ENCODE measurements at regions not wholly inside any gene's neighbourhood (a gene's known extent, or its start where the extent isn't known, plus 50 kb on each side); places are given as distances from the start of the nearest gene placed in this dataset.

DNA sequence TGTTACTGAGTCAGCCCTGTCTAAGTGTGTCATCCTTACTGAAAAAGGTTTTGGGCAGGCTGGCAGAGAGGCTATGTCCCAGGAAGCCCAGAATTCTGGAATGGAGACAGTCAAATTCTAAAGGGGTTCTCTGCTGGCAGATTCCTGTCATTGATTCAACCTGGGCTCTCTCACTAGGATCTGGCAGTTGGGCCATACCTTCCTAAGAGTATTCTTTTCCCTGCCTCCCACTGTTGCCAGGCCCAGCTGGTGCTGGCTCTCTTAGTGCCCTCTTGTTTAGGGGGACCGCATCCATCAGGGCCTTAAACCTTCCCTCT, 85.0 kb upstream of the EGLN3 start:
- no peak for DNase-seq

DNA sequence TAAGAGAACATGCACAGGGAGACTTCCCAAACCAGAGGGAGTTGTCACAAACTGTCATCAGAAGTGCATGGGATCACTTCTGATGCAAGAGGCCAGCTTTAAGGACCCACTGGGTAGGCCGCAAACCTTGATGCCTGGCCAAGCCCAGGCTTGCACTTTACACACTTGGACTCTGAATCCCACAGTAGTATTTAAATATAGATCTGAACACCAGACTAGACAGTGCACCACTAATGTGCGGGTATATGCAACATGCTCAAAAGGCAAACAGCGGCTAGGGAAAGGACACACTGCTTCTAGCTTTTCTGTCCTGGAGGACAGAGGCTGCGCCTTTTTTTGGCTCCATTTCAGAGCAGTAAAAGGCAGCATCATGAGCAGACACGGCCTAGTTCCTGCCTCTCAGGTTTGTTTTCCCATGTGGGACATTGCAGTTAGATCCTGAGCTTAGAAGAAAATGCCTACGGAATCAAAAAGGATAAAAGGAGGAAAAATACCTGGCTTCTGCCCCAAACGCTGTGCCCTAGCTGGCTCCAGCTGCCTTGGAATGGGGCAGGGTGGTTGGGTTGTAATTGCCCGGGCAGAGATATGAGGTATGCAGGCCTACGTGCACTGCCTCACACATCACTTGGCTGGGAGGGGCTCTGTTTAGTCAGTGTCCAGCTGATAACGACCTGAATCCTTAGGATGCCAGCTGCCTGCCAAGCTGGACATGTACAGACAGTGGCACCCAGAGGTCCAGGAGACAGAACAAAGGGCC, 84.5 kb upstream of the EGLN3 start:
- DNase-seq = no peak

DNA sequence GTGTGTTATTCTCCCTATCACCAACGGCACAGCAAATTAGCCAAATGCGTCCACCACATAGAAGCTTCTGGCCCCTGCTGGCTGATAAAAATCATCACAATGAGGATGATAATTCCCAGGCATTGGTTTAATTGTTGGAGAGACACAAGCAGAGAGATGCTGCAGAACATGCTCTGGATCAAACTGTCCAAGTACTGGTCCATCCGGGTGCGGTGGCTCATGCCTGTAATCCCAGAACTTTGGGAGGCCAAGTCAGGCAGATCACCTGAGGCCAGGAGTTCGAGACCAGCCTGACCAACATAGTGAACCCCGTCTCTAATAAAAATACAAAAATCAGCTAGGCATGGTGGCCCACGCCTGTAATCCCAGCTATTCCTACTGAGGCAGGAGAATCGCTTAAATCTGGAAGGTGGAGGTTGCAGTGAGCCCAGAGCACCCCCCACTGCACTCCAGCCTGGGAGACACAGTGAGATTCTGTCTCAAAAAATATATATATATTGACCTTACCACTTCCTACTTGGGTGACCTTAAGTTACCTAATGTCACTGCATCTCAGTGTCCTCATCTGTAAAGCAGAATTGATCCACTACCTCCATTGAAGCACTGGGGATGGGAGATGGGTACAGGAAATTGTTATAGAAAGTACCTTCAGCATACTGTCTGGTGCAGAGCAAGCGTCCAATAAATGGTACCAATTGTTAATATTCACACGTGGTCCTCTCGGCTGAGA, 83.7 kb upstream of the EGLN3 start:
- no peak for DNase-seq

DNA sequence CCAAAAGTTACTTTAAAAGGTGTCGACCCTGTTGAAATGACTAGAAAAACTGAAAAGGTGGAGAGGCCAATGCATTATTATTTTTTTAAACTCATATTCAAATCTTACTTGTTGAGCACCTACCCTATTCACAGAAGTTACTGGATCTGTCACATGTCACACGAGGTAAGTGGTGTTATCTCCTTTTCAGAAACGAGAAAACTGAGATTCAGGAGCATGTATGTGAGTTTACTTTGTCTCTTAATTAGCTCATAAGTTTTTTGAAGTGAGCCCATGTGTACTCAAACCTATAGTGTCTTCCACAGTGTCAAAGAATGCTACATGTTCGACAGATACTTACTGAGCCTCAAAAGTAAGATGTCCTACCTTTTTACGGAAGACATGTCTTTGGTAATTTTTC, 81.8 kb upstream of the EGLN3 start:
- DNase-seq = no peak

DNA sequence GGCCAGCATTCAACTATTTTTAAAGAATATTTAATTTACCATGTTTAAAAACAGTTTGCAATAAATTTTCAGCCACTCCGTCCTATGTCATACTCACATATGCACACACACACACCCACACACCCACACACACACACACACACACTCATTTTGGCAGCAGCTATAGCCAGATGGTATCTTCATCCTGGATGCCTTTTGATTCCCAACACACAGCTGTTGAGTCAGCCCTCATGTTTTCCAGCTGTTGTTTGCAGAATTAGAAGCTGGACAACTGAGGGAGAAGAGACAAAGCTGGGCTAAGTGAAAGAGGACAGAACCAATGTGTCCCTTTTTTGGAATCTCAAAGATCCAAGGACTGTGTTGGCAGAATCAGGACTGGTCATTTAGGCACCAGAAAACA, 80.0 kb upstream of the EGLN3 start:
- peak; percentile 96 for DNase-seq

DNA sequence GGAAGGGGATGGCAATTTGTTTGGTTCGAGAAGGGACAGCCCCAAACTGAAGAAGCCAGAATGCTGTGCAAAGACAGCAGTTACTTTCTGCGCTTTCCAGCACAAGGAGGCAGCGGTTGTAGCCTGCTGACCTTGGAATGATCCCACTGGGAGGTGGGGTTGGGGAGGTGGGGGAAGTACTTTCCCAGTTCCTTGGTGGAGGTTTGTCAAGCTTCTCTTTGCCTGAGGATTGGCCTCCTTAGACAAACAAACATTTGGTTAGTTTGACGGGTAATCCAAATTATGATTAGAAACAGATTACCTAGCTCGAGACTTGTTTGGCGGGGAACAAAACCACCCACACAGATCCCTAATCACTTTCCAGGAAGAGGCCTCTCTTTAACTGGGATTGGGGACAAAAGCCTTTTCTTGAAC, 79.1 kb upstream of the EGLN3 start:
- DNase-seq = no peak

DNA sequence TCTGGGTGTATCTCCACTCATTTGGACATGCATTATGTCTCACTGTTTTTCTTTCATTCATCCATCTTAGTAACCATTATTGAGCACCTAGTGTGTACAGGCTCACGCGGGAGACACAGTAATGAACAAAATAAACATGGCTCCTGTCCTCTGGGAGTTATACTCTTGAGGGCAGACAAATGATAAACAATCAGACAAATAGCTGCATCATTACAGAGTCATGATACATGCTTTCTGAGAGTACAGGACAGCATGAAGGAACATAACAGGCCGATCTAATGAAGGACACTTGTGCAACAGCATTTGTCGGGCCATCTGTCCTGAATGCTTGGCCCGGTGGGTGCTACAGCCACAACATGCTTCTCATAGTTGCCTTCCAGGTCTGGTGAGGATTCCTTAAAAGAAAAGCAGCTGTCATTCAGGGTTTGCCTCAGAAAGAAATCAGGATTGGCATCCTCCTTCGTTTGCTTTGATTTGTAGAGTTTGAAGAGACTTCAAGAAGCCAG, 77.2 kb upstream of the EGLN3 start:
- DNase-seq = no peak

DNA sequence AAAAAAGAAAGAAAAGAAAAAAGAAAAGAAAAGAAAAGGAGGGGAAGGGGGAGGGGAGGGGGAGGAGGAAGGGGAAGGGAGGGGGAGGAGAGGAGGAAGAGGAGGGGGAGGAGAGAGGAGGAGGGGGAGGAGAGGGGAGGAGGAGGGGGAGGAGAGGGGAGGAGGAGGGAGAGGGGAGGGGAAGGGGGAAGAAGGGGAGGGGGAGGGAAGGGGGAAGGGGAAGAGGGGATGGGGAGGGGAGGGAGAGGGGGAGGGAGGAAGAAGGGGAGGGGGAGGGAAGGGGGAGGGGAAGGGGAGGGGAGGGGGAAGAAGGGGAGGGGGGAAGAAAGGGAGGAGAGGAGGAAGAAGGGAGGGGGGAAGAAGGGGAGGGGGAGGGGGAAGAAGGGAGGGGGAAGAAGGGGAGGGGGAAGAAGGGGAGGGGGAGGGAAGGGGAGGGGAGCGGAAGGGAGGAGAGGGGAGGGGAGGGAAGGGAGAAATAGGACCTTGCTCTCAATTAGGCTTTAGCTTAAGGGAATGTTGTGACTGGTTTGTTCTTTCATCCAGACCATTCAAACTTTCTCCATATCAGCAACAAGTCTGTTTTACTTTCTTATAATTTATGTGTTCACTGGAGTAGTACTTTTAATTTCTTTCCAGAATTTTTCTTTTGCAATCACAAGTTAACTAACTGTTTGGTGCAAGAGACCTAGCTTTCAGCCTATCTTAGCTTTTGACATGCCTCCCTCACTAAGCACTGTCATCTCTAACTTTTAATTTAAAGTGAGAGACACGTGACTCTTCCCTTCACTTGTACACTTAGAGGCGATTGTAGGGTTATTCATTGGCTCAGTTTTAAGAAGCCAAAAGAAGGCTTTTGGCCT, 76.5 kb upstream of the EGLN3 start:
- no peak for DNase-seq

DNA sequence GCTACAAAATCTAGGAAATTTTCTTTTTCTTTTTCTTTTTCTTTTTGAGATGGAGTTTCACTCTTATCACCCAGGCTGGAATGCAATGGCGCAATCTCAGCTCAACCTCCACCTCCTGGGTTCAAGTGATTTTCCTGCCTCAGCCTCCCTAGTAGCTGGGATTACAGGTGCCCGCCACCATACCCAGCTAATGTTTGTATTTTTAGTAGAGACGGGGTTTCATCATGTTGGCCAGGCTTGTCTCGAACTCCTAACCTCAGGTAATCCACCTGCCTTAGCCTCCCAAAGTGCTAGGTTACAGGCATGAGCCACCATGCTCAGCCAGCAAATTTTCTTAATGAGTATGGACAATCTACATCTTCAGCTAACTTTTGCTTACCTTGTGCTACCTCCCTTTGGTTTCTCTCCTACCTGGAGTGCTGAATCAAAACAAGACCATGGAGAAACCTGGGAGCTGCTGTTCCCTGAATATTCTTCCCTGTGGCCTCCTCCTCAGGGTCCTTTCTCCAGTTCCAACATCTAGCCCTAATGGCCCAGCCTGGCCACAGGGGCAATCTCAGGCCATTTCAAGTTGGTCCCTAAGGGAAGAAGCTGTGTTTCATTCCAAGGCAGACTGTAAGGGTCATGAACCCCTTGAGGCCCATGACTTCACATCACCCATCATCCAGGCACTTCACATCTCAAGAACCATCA, 74.6 kb upstream of the EGLN3 start:
- no peak for DNase-seq

DNA sequence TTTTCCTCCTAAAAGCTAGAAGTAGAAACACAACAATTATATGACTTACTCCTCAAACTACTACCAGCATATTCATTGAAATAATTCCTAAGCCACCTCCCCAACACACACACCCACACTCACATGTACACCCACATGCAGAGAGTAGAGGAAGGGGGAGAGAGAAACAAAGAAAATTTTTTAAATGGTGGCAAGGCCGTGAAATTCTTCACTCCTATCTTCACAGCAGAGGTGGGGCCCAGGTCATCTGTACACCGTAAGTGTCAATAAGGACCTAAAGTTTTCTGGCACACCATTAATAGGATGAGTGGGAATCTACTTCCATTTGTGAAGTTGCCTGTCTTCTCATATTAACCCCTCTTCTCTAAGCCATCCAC, 73.9 kb upstream of the EGLN3 start:
- DNase-seq = no peak

DNA sequence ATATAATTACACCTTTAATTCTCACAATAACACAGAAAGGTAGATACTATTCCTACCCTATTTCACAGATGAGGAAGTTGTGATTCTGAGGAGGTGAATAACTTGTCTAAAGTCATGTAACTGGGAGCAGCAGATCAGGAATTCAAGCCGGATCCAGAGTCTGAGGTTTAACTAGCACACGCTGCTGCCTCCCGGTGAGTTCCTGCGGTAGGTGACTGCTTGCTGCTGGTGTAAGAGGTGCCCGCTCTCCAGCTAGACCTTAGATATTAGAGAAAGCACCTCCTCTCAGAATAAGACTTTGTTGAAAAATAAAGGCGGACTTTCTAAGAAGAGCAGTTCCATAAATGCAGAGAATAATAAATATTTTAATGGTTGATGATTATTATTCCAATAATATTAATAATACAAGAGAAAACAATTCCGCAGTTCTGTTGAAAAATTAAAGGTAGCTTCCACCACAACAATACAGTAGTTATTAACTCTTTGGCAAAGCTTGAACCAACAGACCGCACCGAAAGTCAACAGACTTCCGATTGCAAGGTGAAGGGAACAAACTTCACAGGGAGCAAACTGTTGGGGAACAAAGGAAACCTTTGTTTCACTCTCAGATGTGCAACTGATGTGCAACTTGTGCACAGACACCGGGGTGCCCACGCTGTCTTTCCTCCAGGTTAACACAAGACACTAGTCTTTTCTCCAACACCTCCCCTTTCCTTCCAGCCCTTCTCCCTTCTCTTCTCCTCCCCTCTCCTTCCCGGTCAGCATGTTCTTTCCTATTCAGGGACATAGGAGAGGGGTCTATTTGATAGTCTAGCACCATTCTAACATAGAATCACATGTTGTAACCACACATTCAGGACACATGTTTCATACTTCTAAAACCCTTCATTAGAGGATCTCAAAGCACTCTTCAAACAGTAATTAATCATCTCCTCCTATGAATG, 73.2 kb upstream of the EGLN3 start:
- no peak for DNase-seq

DNA sequence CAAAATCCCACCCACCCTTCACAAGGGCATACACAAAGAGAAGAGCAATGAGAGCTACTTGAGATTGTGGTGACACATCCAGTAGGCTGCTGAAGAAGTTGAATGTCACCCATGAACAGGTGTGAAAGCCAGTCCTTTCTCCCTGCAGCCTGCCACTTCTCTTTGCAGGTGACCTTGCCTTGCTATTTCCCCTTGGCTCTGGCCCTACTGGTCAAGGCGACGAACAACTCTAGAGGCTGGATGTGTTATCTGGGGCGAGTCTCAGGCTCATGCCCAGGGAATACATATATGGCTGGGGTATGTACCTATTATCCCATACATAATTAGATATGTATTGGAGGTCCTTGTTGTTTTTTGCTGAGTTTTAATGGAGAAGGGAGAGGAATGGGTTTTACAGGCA, 70.2 kb upstream of the EGLN3 start:
- no peak for DNase-seq

DNA sequence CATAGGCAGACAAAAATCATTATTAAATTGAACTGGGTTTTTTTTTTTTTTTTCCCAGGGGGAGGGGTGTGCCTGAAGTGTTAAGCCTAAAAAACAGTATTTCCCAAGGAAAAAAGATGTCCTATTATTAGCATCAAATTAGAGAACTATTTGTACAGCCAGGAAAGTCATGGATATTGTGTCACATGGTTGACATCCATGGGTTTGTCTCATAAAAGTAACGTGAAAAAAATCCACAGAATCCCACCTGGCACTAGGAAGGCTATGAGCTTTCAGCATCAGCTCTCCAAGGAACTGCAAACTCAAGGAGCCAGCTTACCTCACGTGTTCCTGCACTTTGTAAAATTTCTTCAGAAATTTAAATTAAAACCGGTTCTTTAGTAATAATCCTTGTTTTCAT, 69.1 kb upstream of the EGLN3 start:
- DNase-seq = no peak

DNA sequence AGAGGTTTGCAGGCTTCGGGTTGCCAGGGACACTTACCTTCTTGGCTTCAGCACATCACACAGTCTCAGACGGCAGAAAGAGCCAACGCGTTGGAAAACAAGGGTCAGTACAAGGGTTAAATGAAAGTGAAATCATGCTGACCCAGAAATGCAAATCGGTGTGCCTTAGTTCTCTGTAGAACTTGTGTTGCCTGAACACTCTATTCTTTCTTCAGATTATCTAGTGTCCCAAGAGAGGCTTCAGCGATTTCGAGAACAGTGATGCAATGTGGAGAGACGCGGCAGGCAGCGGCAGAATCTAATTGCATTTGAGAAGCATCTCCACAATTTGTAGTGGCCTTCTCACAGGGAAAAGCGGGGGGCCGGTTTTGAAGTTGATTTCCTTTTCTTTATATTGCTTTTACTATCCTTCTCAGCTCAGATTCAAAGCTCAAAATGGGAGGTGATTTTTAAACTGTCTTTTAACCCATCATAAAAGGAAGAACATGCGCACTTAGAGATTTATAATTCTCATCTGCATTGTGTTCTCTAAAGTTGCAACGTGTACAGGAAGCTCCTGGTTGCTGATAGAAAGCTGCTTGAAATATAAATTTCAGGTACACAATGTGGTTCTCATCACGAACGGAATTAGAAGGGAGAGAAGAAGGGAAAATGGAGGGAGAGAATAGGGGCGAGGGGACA, 67.8 kb upstream of the EGLN3 start:
- DNase-seq = no peak

DNA sequence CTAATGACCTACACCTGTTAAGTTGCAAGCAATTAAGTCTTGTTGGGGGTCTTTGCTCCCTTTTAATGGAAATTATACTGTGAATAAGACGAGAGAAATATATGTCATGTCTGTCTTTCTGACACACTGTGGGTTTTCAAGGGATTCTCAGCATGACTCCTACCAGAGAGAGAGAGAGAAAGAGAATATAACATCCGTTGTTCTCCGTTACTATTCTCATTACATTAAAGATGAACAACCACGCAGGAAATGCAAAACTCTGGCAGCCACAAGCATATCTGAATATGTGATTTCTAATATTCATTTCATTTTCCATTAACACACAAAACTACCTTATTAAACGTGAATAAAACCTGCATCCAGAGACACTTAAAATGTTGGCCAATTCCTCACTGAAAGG, 67.3 kb upstream of the EGLN3 start:
- no peak for DNase-seq

DNA sequence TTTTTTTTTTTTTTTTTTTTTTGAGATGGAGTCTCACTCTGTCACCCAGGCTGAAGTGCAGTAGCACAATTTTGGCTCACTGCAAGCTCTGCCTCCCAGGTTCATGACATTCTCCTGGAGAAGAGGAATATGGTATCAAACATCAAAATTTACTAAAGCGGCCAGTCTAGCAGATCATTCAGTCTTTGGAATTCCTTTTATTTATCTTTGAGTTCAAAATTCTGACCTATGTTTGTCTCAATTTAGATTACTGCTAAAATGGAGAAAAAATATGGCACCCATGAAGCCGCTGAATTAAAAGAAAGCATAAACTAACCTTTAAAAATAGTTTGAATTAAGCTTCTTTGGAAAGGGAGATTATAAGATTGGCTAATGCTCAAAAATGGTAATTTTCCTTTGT, 64.5 kb upstream of the EGLN3 start:
- no peak for DNase-seq

DNA sequence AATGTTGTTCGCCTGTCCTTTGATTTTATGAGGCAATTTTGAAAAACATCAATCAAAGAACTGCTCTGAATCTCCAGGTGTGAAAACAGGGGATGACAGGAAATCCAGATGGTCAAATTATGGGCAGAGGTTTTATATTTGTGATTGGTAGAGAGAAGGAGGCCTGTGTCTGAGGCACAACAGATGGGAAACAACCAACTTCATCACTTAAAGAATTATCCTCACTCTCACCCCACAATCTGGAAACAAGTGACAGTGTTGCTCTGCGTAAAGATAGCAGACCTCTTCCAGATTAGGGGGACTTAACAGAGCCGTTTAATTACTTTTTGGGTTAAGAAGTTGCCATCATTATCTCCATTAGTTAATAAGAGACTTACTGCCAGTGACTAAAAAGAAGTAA, 64.1 kb upstream of the EGLN3 start:
- DNase-seq = no peak

DNA sequence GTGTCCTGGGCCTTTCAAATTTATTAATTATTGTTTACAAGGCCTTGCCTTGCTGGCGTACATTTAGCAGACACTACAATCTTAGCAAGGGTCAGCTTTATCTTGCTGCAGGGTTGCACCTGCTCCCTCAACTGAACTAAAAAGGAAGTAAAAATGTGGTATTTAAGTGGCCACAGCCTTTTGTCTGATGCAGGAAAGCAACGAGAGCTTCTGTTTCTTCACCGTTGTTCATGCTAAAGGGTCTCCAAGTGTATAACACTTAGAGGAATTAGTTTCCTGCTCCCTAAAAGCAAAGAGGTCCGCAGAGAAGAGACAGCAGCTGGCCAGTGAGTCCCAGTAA, 62.8 kb upstream of the EGLN3 start:
- no peak for DNase-seq

DNA sequence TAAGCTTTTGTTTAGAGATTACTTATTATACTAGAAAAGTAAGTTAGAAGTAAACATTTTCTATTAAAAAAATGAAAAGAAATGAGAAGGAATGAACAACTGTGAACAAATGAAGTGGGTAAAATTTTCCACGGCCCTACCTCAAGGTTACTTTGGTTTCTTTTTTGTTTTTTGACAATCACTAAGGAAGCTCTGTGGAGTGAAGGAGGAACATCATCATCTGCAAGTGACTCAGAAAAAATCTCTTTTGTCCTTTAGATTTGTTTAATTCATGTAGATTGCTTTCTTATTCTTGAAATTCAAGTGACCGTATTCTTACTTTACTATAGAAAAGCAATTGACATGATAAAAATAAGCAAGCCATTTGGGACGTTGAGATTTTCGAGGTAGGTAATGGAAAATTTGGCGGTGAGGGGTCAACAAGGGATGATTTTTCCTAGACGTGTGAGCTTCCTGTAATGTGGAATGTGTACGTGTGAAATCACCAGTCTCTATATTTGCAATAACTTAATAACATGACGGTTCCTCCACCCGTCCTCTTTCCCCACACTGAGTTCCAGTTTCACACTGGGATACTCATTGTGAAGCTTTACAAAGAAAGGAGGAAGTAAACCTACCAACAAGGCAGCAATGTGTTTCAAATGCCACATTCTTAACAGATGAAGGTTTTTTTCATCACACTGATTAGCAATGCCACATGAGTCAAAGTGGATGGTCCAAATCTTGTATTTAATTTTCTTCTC, 62.3 kb upstream of the EGLN3 start:
- DNase-seq = no peak

DNA sequence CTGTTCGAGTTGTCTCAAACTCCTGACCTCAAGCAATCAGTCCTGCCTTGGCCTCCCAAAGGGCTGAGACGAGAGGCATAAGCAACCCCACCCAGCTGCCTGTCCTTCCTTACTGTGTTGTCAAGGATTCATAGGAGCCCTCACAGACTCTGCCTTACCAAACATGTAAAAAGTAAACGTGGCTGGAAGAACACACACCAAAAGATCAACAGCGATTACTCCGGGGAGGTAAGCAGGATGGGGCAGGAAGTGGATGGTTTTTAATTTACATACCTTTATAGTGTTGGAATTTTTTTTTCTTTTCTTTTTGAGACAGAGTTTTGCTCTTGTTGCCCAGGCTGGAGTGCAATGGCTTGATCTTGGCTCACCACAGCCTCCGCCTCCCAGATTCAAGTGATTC, 61.5 kb upstream of the EGLN3 start:
- DNase-seq = no peak

DNA sequence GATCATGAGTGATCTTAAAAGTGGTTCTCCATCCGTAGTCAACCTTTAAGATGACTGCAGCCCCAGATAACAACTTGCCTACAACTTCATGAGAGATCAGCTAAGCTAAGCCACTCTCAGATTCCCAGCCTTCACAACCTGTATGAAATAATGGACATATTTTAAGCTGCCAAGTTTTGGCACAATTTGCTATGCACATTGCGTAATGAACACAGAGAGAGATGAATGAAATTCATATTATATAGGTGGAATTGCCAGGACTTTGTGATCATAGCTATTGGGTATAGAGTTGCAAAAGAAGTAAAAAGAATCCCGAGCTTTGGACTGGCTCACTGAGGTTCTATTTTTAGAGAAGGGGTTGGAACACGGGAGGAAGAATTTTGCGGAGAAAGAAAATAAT, 59.1 kb upstream of the EGLN3 start:
- DNase-seq = no peak
